PC-3 (cell line): ENCODE measurements at regions not wholly inside any gene's neighbourhood (a gene's known extent, or its start where the extent isn't known, plus 50 kb on each side); places are given as distances from the start of the nearest gene placed in this dataset.

Experiments
- CTCF ChIP-seq: fragments of 300-600 bp; sonication (generic); conservative IDR thresholded peaks from 2 replicates; pipeline ENCODE4 v1.5.1; 2017; ENCODE audit warnings: antibody characterized with exemption, low read depth, mild to moderate bottlenecking, low read length
- EZH2 ChIP-seq: fragments of 300-600 bp; sonication (generic); IDR thresholded peaks from one replicate; pipeline ENCODE4 v1.6.1; 2017; ENCODE audit warnings: antibody characterized with exemption, mild to moderate bottlenecking, low read length; ENCODE audit not compliant: unreplicated experiment

- TF ChIP-seq CTCF (no peak), EZH2 (no peak)
Observed at GRCh38 chr11:70742553-70743291, 344.4 kb downstream of the CTTN start.
